NB4 (cell line): ENCODE measurements at regions not wholly inside any gene's neighbourhood (a gene's known extent, or its start where the extent isn't known, plus 50 kb on each side); places are given as distances from the start of the nearest gene placed in this dataset.

Source experiments
- DNase-seq: peaks from one replicate; pipeline ENCODE4 v3.0.0; 2010; ENCODE audit warnings: low read depth
- H3K4me3 ChIP-seq: one replicate; pipeline ENCODE4 v1.5.1; 2011; ENCODE audit warnings: mild to moderate bottlenecking, low read depth, low read length, moderate library complexity
- CTCF ChIP-seq: IDR thresholded peaks from one replicate; pipeline ENCODE4 v1.5.1; 2012; ENCODE audit warnings: low read depth, low read length
- MAX ChIP-seq: IDR thresholded peaks from 2 replicates; pipeline ENCODE4 v1.6.1; 2011; ENCODE audit warnings: low read depth, low read length
- MYC ChIP-seq: IDR thresholded peaks from 2 replicates; pipeline ENCODE4 v1.6.1; 2011; ENCODE audit warnings: low read depth, low read length
- POLR2A ChIP-seq: IDR thresholded peaks from 2 replicates; pipeline ENCODE4 v1.6.1; 2011; ENCODE audit warnings: mild to moderate bottlenecking; ENCODE audit not compliant: insufficient read length; ENCODE audit errors: extremely low read depth

- H3K4me3 ChIP-seq = no peak overlapping the region
- TF ChIP-seq MYC (no peak), MAX (no peak), CTCF (no peak), POLR2A (no peak)
- DNase-seq = peak; percentile 2
Measured at GRCh38 chr5:105554568-105555169, 1992.1 kb upstream of the NUDT12 start.

GRCh38 chr5:105544300-105544699, 1981.7 kb upstream of the NUDT12 start:
- TF ChIP-seq CTCF = no peak
- TF ChIP-seq MYC = no peak
- no peak for TF ChIP-seq MAX
- TF ChIP-seq POLR2A = no peak
- no peak for DNase-seq
- H3K4me3 ChIP-seq = no peak overlapping the region

- DNase-seq = no peak
- H3K4me3 ChIP-seq = no peak overlapping the region
- no peak for TF ChIP-seq MAX
- no peak for TF ChIP-seq MYC
- TF ChIP-seq POLR2A = no peak
- no peak for TF ChIP-seq CTCF
Measured at GRCh38 chr5:105536675-105537074, 1974.1 kb upstream of the NUDT12 start.

GRCh38 chr5:105530716-105531261, 1968.2 kb upstream of the NUDT12 start:
- no peak overlapping the region for H3K4me3 ChIP-seq
- TF ChIP-seq MYC (no peak), MAX (no peak), CTCF (no peak), POLR2A (no peak)
- no peak for DNase-seq

GRCh38 chr5:105529851-105530250, 1967.3 kb upstream of the NUDT12 start:
- no peak for DNase-seq
- H3K4me3 ChIP-seq = no peak overlapping the region
- TF ChIP-seq MAX (no peak), CTCF (no peak), MYC (no peak), POLR2A (no peak)
